HepG2 (cell line): ENCODE measurements at regions not wholly inside any gene's neighbourhood (a gene's known extent, or its start where the extent isn't known, plus 50 kb on each side); places are given as distances from the start of the nearest gene placed in this dataset.

ENCODE experiments used
- ATF1 ChIP-seq: IDR thresholded peaks from 2 replicates; pipeline ENCODE4 v1.6.1; 2016; ENCODE audit warnings: mild to moderate bottlenecking, control low read depth
- CEBPG ChIP-seq: IDR thresholded peaks from 2 replicates; pipeline ENCODE4 v1.6.1; 2016
- DNMT3B ChIP-seq: conservative IDR thresholded peaks from 2 replicates; pipeline ENCODE4 v1.6.1; 2016; ENCODE audit warnings: missing biosample characterization, control low read depth
- DPF2 ChIP-seq: sonication (generic); formaldehyde crosslinking; IDR thresholded peaks from 2 replicates; pipeline ENCODE4 v1.4.0; 2020; ENCODE audit warnings: mild to moderate bottlenecking, low read depth, missing genetic modification reagents, borderline replicate concordance
- GABPA ChIP-seq, 2 experiments: IDR thresholded peaks; 2 replicates each; pipeline ENCODE4 v1.6.1; 2011 to 2016; ENCODE audit warnings: low read depth in 2 of 2, low read length in 1 of 2, missing biosample characterization in 1 of 2, missing genetic modification characterization in 1 of 2
- IRF2 ChIP-seq: IDR thresholded peaks from 2 replicates; pipeline ENCODE4 v1.6.1; 2018; ENCODE audit warnings: missing genetic modification reagents, missing compliant biosample characterization
- MEF2D ChIP-seq: sonication (generic); formaldehyde crosslinking; IDR thresholded peaks from 2 replicates; pipeline ENCODE4 v1.5.1; 2020; ENCODE audit warnings: mild to moderate bottlenecking, missing genetic modification reagents
- NCOA2 ChIP-seq: sonication (generic); formaldehyde crosslinking; IDR thresholded peaks from 2 replicates; pipeline ENCODE4 v1.8.0; 2022; ENCODE audit warnings: inconsistent platforms
- NCOR1 ChIP-seq: fragments of 200-600 bp; sonication (generic); IDR thresholded peaks from 2 replicates; pipeline ENCODE4 v1.7.0; 2017; ENCODE audit warnings: antibody characterized with exemption, low read length, borderline replicate concordance
- NR2F1 ChIP-seq, 2 experiments: fragments of 450-650 bp in 1 of 2; formaldehyde crosslinking in 1 of 2; IDR thresholded peaks; 2 replicates each; pipeline versions ENCODE4 v1.5.0 to v1.6.1; 2016 to 2020; ENCODE audit warnings: mild to moderate bottlenecking in 1 of 2, missing compliant biosample characterization in 1 of 2, missing genetic modification reagents in 1 of 2, moderate library complexity in 1 of 2
- NR2F2 ChIP-seq: IDR thresholded peaks from 2 replicates; pipeline ENCODE4 v1.6.1; 2012; ENCODE audit warnings: low read depth, inconsistent platforms, borderline replicate concordance
- PAXIP1 ChIP-seq: sonication (generic); formaldehyde crosslinking; conservative IDR thresholded peaks from 2 replicates; pipeline ENCODE4 v1.4.0; 2020; ENCODE audit warnings: mild to moderate bottlenecking, missing genetic modification reagents, moderate library complexity
- PRDM10 ChIP-seq: sonication (generic); formaldehyde crosslinking; IDR thresholded peaks from 2 replicates; pipeline ENCODE4 v1.4.0; 2020; ENCODE audit warnings: low read depth, missing genetic modification reagents
- SKIL ChIP-seq: sonication (generic); formaldehyde crosslinking; IDR thresholded peaks from 2 replicates; pipeline ENCODE4 v1.8.0; 2022; ENCODE audit warnings: missing genetic modification reagents, mild to moderate bottlenecking, moderate library complexity, borderline replicate concordance
- TBX2 ChIP-seq: sonication (generic); formaldehyde crosslinking; IDR thresholded peaks from 2 replicates; pipeline ENCODE4 v1.5.0; 2020; ENCODE audit warnings: missing genetic modification reagents, mild to moderate bottlenecking, borderline replicate concordance
- TERF1 ChIP-seq: sonication (generic); formaldehyde crosslinking; IDR thresholded peaks from 2 replicates; pipeline ENCODE4 v1.8.0; 2022; ENCODE audit warnings: mild to moderate bottlenecking, missing genetic modification reagents, moderate library complexity
- XBP1 ChIP-seq: sonication (generic); formaldehyde crosslinking; IDR thresholded peaks from 2 replicates; pipeline ENCODE4 v1.5.0; 2020; ENCODE audit warnings: missing genetic modification reagents
- ZNF20 ChIP-seq: sonication (generic); formaldehyde crosslinking; IDR thresholded peaks from 2 replicates; pipeline ENCODE4 v1.4.0; 2020; ENCODE audit warnings: mild to moderate bottlenecking, moderate library complexity, missing genetic modification reagents
- ZNF746 ChIP-seq: sonication (generic); formaldehyde crosslinking; IDR thresholded peaks from 2 replicates; pipeline ENCODE4 v1.8.0; 2022; ENCODE audit warnings: mild to moderate bottlenecking, missing genetic modification reagents

GRCh38 chr3:153257673-153258351, 95.8 kb downstream of the RAP2B start (continued):
- TF ChIP-seq DPF2 (CRISPR knock-in tag) = peak; percentile 91
- TF ChIP-seq IRF2 (CRISPR knock-in tag) = 0 out of 2 replicates have a peak, but pooled peaks have one; percentile 65
- peak; percentile 11 to 55; a peak in 2 of 4 replicates for TF ChIP-seq NR2F1 (CRISPR knock-in tag; IDR thresholded peaks at IDR 0.05)
- peak; percentile 82 for TF ChIP-seq NCOA2 (CRISPR knock-in tag)
- peak; percentile 90 for TF ChIP-seq NCOR1
- peak; percentile 54; the same call in 1 of the 2 replicates for TF ChIP-seq ATF1 (CRISPR knock-in tag)
- TF ChIP-seq PAXIP1 (CRISPR knock-in tag) = peak; percentile 97
- peak; percentile 60; the same call in 1 of the 2 replicates for TF ChIP-seq NR2F2
- 0 out of 2 replicates have a peak, but pooled peaks have one; percentile 28 for TF ChIP-seq MEF2D (CRISPR knock-in tag)
- 0 out of 2 replicates have a peak, but pooled peaks have one; percentile 28 for TF ChIP-seq SKIL
- peak; percentile 50; the same call in 1 of the 2 replicates for TF ChIP-seq TBX2 (CRISPR knock-in tag)
- no peak for TF ChIP-seq TERF1
- 0 out of 2 replicates have a peak, but pooled peaks have one; percentile 46 for TF ChIP-seq DNMT3B (CRISPR knock-in tag)
- no peak for TF ChIP-seq GABPA (IDR thresholded peaks at IDR 0.05; ENCODE audit: low read depth, low read length)
- 0 out of 2 replicates have a peak, but pooled peaks have one; percentile 33 for TF ChIP-seq GABPA (CRISPR knock-in tag; IDR thresholded peaks at IDR 0.05; ENCODE audit: low read depth)
- TF ChIP-seq XBP1 = no peak
- peak; percentile 67; the same call in 1 of the 2 replicates for TF ChIP-seq CEBPG (CRISPR knock-in tag)
- no peak for TF ChIP-seq ZNF746
- peak; percentile 53; the same call in 1 of the 2 replicates for TF ChIP-seq PRDM10 (CRISPR knock-in tag)
- TF ChIP-seq ZNF20 (CRISPR knock-in tag) = no peak
